HAP-1 (cell line): ENCODE measurements at regions not wholly inside any gene's neighbourhood (a gene's known extent, or its start where the extent isn't known, plus 50 kb on each side); places are given as distances from the start of the nearest gene placed in this dataset.
"Not testable (repeated sequence)": the region's sequence is repeated elsewhere in the genome, so short reads cannot be mapped to it uniquely, and the experiment has no call there.

ENCODE experiments used
- DNase-seq, 2 experiments: peaks; one replicate each; pipeline ENCODE4 v3.0.0-alpha.2; 2016 to 2020; ENCODE audit warnings: low spot score in 2 of 2
- H3K27me3 ChIP-seq: fragments of 250-450 bp; sonication (Bioruptor Pico); 2 replicates; pipeline ENCODE4 v1.5.1; 2020; ENCODE audit warnings: low read depth, mild to moderate bottlenecking, moderate library complexity
- H3K36me3 ChIP-seq: fragments of 250-450 bp; sonication (Bioruptor Pico); replicated peaks from 2 replicates; pipeline ENCODE4 v1.5.1; 2020; ENCODE audit warnings: mild to moderate bottlenecking
- H3K4me1 ChIP-seq: fragments of 250-450 bp; sonication (Bioruptor Pico); 2 replicates; pipeline ENCODE4 v1.5.1; 2020; ENCODE audit warnings: mild to moderate bottlenecking
- H3K4me3 ChIP-seq: fragments of 250-450 bp; sonication (Bioruptor Pico); 2 replicates; pipeline ENCODE4 v1.5.1; 2020; ENCODE audit warnings: mild to moderate bottlenecking, moderate library complexity
- H3K9me3 ChIP-seq: fragments of 250-450 bp; sonication (Bioruptor Pico); 2 replicates; pipeline ENCODE4 v1.5.1; 2020; ENCODE audit warnings: mild to moderate bottlenecking, moderate library complexity
- in situ Hi-C: fragments of 300-500 bp; cut with MboI; formaldehyde crosslinking; loops from 3 replicates; pipeline ENCODE4 v1.14.3; 2020; ENCODE audit warnings: low sequenced_read_pairs, inconsistent platforms, mixed read lengths

DNA sequence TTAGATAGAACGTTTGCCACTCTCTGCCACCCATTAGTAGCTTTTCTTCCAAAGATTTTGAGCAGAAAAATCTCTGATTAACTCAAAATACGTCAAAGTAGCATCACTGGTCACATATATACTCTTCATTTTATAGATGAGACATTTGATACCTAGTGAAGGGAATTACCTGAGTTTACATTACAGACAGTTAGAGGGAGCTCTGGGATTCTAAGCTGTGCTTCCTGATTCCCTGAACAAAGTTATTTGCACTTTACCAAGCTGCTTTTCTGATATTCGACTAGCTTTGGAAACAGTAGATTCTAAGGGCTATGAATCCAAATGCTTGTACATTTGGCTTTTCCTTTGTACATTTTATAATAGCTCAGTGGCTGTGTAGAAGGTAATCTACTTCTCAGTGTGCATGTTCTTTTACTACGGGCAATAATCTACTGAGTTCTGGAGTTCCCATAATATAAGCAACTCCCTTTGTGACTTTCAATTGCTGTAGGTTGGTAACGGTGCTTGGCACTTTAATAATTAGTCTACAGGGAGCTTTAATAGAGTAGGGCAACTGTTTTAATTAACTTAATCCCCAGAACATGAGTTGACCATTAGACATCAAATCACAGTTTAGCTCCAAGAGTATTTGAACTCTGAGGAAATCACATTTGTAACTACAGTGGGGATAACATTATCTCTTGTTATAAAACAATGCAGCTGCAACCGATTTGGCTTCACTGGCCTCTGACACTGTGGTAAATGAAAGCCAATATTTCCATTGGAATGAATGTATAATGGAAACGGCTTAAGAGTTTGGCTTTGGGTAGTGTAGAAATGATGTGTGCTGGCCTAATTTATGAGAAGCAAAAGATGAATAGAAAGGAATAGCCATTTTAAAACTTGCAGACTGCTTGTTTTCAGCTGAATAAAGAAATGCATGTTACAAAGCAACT is 1602.4 kb downstream of the STIM2 start:
- no peaks in the 10 kb centered on the region for H3K9me3 ChIP-seq
- no peaks in the 10 kb centered on the region for H3K27me3 ChIP-seq
- DNase-seq = no peak
- H3K4me1 ChIP-seq = no peaks in the 10 kb centered on the region; the same call in 1 of the 2 replicates
- H3K4me3 ChIP-seq = no peak overlapping the region
- H3K36me3 ChIP-seq = no peaks in the 10 kb centered on the region
- in situ Hi-C loops = no loop called here

DNA sequence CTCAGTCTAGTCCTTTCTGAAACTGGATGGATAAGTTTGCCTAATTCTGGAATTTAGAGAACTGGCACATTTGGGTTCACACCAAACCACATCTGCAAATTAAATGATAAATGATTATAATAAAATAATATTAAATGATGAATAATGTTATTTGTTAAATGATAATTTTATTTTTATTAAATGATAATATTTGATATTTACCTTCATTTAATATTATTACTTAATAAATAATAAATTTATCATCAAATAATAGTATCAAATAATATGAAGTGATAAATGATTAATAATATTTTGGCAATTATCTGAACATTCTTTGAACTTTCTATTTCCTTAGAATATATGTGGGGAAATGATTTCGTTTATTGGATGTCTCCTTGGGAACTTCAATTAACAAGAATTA is 1604.2 kb downstream of the STIM2 start:
- in situ Hi-C loops = no loop called here
- no peak overlapping the region for H3K4me3 ChIP-seq
- no peaks in the 10 kb centered on the region for H3K9me3 ChIP-seq
- H3K36me3 ChIP-seq = no peaks in the 10 kb centered on the region
- no peaks in the 10 kb centered on the region; the same call in 1 of the 2 replicates for H3K4me1 ChIP-seq
- no peak for DNase-seq
- no peaks in the 10 kb centered on the region for H3K27me3 ChIP-seq

DNA sequence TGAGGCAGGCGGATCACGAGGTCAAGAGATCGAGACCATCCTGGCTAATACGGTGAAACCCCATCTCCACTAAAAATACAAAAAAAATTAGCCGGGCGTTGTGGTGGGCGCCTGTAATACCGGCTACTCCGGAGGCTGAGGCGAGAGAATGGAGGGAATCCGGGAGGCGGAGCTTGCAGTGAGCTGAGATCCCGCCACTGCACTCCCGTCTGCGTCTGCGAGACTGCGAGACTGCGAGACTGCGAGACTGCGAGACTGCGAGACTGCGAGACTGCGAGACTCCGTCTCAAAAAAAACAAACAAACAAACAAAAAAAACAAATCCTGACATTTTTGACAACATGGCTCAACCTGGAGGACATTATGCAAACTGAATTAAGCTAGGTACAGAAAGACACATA is 1606.2 kb downstream of the STIM2 start:
- DNase-seq, H3K27me3 ChIP-seq, H3K9me3 ChIP-seq, H3K36me3 ChIP-seq, H3K4me3 ChIP-seq, in situ Hi-C loops, H3K4me1 ChIP-seq: not testable (repeated sequence)

DNA sequence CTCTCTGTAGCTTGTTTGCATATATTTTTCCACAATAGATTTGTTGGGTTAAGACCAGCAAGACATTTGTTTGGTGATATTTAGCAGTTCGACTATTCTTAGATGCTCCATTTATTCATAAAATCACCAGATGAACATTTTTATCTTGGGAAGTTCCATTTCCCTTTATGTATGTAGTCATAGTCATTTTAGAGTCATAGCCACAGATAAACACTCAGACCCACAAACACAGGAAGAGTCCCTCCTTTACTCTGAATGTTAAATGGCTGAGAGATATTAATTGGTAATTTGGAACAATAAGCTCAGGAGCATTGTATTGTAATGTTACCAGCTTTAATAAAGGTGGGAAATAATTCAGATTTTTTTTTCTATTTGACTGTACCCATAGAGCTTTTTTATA is 1608.7 kb downstream of the STIM2 start:
- H3K4me1 ChIP-seq = no peaks in the 10 kb centered on the region; the same call in 1 of the 2 replicates
- no peaks in the 10 kb centered on the region for H3K9me3 ChIP-seq
- H3K4me3 ChIP-seq = no peak overlapping the region
- no peak for DNase-seq
- in situ Hi-C loops = no loop called here
- no peaks in the 10 kb centered on the region for H3K36me3 ChIP-seq
- no peaks in the 10 kb centered on the region for H3K27me3 ChIP-seq

DNA sequence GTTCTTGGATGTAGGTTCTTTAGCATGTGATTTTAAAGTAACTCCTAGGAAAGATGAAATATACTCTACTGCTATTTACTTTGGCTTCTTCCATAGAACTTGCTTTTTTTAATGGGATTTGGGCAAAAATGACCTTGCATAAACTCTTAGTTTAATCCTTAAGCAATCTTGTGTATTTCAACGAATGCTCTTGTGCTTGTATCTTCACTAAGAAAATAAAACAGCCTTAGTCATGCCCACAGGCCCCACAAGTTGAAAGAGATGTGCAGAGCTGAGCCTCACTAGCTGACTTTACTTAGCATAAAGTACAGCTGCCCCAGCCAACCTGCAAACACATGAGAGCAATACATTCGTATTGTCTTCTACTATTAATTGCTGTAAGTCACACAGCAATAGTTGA is 1609.2 kb downstream of the STIM2 start:
- Histone ChIP-seq H3K36me3 (no peaks in the 10 kb centered on the region), H3K27me3 (no peaks in the 10 kb centered on the region), H3K9me3 (no peaks in the 10 kb centered on the region), H3K4me1 (no peaks in the 10 kb centered on the region; the same call in 1 of the 2 replicates), H3K4me3 (no peak overlapping the region)
- no peak for DNase-seq
- in situ Hi-C loops = no loop called here

DNA sequence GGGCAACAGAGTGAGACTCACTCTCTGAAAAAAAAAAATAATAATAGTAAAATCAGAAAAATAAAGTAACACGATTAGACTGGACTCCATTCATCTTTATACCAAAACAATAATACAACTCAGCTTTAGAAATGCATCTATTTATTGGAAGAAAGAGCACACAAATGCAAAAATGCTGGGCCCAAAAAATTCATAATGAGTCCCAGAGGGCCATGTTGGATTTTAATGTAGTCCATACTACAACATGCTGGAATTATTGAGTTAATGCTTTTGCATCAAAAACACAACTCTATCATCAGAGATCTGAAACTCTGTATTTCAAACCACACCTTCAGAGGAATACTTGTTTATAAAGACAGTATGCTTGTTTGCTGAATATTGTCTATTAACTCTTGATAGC is 1614.7 kb downstream of the STIM2 start:
- Histone ChIP-seq H3K4me1 (no peaks in the 10 kb centered on the region), H3K36me3 (no peaks in the 10 kb centered on the region), H3K4me3 (no peak overlapping the region), H3K9me3 (no peaks in the 10 kb centered on the region), H3K27me3 (no peaks in the 10 kb centered on the region)
- in situ Hi-C loops = no loop called here
- no peak for DNase-seq

DNA sequence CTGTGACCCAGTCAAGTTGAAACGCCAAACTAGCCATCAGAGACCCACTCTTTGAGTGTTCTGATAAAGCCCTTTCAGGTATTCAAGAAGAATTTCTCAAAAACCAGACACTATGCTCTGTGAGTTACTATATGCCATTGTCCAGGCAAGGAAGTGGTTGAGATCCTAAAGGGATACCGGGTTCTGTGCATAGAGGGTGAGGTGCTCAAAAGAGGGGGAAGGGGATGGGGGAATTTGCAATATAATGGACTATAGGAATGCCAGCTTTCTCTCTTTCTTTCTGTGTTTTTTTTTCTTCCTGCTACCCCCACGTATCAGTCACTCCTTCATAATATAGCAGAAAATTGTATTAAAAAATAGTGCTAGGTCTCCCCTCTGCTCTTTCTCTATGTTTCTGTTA is 1619.0 kb downstream of the STIM2 start:
- in situ Hi-C loops = no loop called here
- H3K4me1 ChIP-seq = peaks cover 10% of the 10 kb centered on the region
- H3K4me3 ChIP-seq = no peak overlapping the region
- no peaks in the 10 kb centered on the region for H3K36me3 ChIP-seq
- H3K27me3 ChIP-seq = no peaks in the 10 kb centered on the region
- DNase-seq = no peak
- H3K9me3 ChIP-seq = no peaks in the 10 kb centered on the region

DNA sequence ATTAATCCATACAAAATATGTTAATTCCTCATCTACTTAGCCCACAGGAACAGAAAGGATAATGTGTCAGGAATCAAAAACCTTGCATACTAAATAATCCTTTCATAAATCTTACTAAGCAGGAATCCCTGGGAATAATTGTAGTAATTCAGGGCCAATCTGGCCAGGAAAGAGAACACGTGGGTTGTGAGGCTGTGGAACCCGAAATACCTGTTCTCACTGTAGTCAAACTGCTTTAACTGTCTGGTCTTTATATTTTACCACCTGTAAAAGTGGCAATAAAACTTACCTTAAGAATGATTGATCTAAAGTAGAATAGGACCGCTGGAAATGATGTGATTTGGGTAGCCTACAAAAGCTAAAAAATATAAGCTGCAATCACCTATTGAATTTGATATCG is 1620.9 kb downstream of the STIM2 start:
- DNase-seq = no peak
- peaks cover 10% of the 10 kb centered on the region for H3K4me1 ChIP-seq
- H3K36me3 ChIP-seq = no peaks in the 10 kb centered on the region
- in situ Hi-C loops = no loop called here
- no peaks in the 10 kb centered on the region for H3K27me3 ChIP-seq
- no peak overlapping the region for H3K4me3 ChIP-seq
- no peaks in the 10 kb centered on the region for H3K9me3 ChIP-seq

DNA sequence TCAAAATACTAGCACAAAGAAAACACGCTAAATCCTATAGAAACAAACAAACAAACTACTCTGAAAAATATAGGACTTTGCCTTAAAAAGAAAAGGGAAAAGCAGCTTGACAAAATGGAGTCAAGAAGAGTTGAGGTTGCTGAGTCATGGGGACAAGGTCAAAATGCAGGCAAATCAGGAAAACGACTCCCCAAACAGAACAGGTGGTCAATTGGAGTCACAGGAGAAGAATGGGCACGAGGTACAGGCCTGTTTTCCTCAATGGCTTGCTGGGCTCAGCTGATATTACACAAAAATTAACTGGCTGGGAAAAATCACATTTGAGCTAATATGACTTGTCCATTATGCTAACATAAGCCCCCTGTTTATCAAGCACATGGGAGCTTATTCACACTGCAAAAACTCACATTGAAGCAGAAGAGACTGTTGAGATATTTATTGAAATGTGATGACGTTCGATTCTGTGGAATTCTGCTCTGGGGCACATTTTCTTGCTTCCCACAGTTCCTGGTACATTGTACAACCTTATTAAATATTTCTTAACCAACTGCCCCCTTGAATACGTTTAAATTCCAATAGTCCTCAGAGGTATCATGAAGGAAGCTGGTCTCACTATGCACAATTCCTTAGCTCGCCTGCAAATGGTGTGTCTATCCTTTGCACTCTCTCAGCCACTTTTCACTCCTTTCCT is 1622.1 kb downstream of the STIM2 start:
- no peak for DNase-seq
- in situ Hi-C loops = no loop called here
- Histone ChIP-seq H3K9me3 (no peaks in the 10 kb centered on the region), H3K4me1 (peaks cover 10% of the 10 kb centered on the region), H3K36me3 (no peaks in the 10 kb centered on the region), H3K4me3 (no peak overlapping the region), H3K27me3 (no peaks in the 10 kb centered on the region)

DNA sequence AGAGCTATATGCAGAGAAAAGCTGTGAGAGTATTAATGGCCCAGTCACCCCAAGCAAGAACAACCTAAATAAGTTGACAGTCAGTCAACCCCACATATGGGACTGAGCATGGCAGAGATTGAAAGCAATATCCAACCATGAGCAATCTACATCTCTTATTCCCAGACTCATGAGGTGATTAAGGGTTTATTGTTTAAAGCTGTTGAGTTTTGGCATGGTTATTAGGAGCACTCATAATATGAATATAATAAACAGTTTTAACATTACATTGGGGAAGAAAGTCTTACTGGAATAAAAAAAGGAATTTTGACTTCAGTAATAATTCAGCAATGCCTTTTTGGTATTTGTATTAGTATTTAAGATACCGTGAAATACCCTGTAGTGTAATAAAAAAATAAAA is 1627.4 kb downstream of the STIM2 start:
- no peak for DNase-seq
- in situ Hi-C loops = no loop called here
- no peaks in the 10 kb centered on the region for H3K27me3 ChIP-seq
- H3K4me3 ChIP-seq = no peak overlapping the region
- H3K9me3 ChIP-seq = no peaks in the 10 kb centered on the region
- H3K36me3 ChIP-seq = no peaks in the 10 kb centered on the region
- H3K4me1 ChIP-seq = no peaks in the 10 kb centered on the region

DNA sequence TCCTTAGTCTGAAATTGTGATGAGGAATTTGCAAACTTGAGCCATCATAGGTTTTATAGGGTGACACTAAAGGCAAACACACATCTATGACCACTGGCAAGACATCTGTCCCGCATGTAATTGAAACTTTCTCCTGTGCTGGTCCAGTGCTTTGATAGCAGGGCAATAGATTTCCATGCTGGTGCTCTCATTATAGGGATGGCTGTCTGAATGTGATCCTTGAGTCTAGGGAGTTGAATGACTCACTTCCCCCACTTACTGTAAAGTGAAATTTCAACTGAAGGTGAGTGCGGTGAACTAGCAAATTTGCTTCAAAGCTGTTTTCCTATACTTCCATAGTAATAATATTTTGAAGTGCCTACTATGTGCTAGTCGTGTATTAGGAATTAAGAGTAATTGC is 1630.0 kb downstream of the STIM2 start:
- DNase-seq = no peak
- H3K4me1 ChIP-seq = no peaks in the 10 kb centered on the region
- H3K4me3 ChIP-seq = no peak overlapping the region
- no peaks in the 10 kb centered on the region for H3K27me3 ChIP-seq
- H3K36me3 ChIP-seq = no peaks in the 10 kb centered on the region
- H3K9me3 ChIP-seq = no peaks in the 10 kb centered on the region
- in situ Hi-C loops = no loop called here

DNA sequence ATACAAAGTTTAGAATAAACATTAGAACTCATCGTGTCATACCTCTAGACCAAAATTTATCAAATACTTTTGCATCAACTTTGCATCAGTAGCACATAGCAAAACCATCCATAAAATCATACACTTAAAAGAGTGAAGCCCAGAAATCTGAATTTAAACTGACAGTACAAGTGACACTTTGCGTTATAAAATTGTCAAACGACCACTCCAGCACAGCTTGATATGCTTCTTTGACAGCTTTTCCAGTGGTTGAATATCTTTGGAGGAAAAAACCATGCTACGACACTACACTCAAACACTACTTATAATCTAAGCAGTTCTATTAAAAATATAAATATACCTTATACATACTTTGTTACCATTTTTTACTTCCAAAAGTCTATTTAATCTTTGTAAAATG is 1644.4 kb downstream of the STIM2 start:
- H3K9me3 ChIP-seq = no peaks in the 10 kb centered on the region; the same call in 1 of the 2 replicates
- in situ Hi-C loops = no loop called here
- H3K36me3 ChIP-seq = no peaks in the 10 kb centered on the region

DNA sequence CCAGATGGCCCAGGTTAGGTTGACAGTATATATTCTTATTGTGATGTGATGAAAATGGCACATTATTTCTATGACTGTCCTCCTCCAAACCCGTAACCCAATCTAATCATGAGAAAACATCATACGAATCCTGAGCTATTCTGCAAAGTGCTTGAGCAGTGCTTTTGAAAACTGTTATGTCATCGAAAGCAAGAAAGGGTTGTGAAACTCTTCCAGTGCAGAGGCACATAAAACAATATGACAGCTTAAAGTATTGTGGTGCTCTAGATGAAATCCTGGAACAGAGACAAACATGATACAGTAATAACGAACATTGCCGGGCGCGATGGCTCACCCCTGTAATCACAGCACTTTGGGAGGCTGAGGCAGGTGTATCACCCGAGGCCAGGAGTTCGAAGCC is 1648.0 kb downstream of the STIM2 start:
- Histone ChIP-seq H3K4me3 (no peak overlapping the region), H3K27me3 (no peaks in the 10 kb centered on the region), H3K4me1 (peaks cover 14% of the 10 kb centered on the region), H3K36me3 (no peaks in the 10 kb centered on the region), H3K9me3 (no peaks in the 10 kb centered on the region; the same call in 1 of the 2 replicates)
- no peak for DNase-seq
- in situ Hi-C loops = no loop called here

More for the DNA sequence above, 1644.4 kb downstream of the STIM2 start:
- Histone ChIP-seq H3K4me1 (peaks cover 3% of the 10 kb centered on the region), H3K27me3 (no peaks in the 10 kb centered on the region), H3K4me3 (no peak overlapping the region)
- DNase-seq = no peak

DNA sequence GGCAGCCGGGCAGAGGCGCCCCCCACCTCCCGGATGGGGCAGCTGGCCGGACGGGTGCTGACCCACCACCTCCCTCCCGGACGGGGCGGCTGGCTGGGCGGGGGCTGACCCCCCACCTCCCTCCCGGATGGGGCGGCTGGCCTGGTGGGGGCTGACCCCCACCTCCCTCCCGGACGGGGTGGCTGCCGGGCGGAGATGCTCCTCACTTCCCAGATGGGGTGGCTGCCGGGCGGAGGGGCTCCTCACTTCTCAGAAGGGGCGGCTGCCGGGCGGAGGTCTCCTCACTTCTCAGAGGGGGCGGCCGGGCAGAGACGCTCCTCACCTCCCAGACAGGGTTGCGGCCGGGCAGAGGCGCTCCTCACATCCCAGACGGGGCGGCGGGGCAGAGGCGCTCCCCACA is 1654.1 kb downstream of the STIM2 start:
- H3K27me3 ChIP-seq, H3K36me3 ChIP-seq, H3K9me3 ChIP-seq, DNase-seq, H3K4me3 ChIP-seq, in situ Hi-C loops: not testable (repeated sequence)
- H3K4me1 ChIP-seq = peaks cover 17% of the 10 kb centered on the region
